Non-pigmented ciliary epithelial cell (primary cell): ENCODE measurements at regions not wholly inside any gene's neighbourhood (a gene's known extent, or its start where the extent isn't known, plus 50 kb on each side); places are given as distances from the start of the nearest gene placed in this dataset.

Source experiments
- DNase-seq: peaks from one replicate; pipeline ENCODE4 v3.0.0-alpha.2; 2010; ENCODE audit warnings: low read depth

DNA sequence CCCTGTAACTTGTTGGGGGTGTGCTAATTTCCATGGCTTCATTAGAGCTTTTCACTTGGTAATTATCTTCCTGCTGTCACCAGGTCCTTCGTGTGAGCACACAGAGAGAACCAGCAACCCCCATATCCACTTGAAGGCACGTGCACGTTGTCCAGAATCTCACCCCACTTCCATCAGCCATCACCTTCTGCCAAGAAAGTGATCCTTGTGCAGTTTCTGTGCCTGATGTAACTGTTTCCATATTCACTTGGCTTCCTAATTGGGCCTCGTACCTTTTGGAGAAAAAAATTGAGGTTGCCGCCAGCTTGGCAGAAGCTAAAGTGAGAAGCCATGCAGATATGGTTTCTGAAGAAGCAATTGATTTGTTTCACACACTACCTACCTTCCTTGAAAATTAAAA is 153.7 kb upstream of the TSHZ2 start:
- no peak for DNase-seq

DNA sequence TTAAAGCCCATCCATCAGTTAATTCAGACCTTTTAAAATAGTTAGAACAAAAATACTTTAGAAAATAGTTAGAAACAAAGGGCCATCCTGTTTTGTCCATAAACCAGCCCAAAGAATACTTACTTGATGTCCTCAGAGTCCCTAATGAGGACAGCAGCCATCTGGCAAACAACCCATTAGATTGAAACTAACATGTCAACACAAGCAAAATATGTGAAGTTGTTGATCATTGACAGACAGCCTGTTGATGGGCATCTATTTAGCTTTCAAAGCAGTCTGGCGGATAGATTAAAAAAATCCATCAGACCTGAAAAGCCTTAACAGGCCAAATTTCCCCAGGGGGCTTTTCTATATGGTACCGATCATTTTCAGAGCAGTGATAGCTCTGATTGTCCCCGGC is 154.2 kb upstream of the TSHZ2 start:
- DNase-seq, result no peak

DNA sequence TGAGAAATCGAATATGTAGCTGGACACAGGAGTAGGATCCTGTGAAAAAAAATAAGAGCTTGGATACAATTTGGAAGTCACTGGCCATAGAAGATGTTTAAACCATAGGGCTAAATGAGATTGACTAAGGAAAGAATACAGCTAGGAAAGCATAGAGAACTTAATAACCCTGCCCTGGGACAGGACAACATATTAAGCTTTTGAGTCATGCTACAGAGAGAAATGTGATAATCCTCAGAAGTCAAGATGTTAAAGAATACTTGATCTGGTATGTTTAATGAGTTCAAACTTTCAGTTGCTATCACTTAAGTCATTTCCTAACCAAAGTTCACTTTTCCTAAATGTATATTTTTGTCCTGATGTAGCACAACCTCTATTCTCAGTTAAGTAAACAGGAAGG is 154.6 kb upstream of the TSHZ2 start:
- no peak for DNase-seq

DNA sequence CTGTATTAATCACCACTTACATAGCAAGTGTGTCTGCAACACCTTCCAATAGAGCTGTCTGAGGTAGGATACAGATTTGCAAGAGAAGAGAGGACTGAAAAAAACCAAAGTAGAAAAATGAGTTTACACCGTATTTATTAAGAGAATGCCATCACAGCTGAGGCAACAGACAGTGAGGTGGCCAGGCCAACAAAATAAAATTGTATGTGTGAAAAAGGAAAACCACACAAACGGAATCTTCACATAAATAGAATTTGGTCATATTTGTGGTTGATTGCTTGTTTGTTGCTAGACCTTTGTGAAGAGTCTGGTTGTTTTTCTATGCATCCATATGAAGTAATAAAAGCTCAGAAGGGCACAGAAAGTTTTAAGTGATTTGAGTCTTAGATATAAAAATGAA is 157.8 kb upstream of the TSHZ2 start:
- no peak for DNase-seq

DNA sequence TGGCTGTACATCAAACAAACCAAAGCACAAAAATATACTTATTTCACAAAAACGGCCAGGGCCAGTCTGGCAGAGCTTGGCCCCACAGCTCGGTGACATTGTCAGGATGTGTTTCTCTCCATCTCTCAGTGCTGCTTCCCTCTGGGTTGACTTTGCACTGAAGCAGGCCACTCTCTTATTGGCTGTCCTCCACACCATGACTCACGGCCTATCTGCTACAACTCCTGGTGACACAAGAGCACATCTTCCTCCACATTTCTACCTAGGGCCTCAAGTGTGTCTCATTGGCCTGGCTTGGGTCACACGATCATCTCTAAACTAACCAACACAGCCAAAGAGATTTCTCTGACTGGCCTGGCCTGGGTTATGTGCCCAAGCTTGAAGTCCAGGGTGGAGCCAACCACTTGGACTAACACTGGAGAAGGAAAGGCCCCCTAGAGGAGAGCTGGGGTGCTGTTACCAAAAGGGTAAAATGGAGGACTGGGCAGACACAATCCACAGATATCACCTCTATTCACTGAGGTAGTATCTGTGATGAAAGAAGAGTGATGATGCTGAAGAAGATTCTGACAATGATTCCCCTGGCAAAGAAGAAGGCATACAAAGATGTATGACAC is 159.8 kb upstream of the TSHZ2 start:
- no peak for DNase-seq

DNA sequence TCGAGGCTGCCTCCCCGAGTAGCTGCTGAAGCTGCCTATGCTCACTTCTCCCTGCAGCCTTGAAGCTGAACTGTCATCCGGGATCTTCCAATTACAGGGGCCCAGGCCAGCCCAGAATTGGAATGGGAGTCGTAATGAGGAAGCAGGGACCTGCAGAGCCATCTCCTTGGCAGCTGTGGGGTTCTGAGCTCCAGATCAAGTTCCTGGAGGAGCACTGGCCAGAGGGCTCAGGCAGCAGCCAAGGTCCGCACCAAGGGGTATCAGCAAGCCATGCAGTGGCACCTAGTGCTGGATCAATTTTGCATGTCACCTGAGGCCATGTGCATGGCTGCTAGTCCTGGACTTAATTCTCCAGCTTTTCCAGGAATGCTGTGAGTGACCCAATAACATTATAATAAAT is 163.2 kb upstream of the TSHZ2 start:
- DNase-seq, result no peak

DNA sequence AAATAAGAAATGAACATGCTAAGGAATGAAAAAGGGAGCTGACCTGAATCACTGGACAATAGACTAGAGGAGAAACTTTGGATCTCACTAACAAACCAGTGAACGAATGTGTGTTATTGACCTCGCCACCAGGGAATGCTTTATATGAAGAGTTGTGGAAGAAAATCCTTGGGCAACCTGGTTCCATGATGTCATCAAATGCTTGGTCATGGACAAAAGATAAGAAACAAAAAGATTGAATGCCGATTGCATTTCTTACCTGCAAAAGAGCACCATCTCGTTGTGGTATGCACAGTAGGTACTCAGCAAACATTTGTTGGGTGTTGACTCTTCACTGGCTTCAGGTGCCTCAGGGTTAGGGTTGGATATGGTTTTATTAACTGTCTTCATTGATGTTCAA is 165.2 kb upstream of the TSHZ2 start:
- DNase-seq, result no peak

DNA sequence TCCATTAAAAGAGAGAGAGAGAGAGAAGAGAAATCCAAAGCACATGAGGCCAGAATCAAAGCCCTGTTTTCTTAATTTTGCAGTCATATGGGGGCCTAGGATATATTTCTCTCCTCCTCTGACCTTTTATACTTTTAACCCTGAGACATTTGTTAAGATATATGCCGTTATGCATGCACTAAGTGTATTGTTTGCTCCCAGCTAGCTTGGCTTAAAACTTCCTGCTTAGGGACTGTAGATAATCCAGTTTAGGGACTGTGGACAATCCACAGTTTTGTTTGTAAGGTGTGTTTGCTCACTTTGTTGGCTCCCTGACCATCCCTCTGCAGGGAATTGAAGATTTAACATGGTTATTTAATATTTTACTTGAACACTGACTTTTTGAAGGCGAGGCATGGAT is 166.3 kb upstream of the TSHZ2 start:
- DNase-seq, result no peak

DNA sequence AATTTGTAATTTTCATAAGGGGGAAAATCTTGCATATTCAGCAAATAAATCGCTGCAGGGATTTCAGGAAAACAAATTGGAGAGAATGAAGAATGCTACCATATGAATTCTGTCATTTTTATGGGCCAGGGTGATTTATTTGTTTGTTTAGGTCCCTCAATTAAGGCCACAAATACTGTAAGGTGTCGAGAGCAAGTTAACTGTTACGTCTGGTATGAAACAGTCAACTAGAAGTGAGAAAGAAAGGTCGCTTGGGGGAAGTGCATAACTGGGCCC is 166.9 kb upstream of the TSHZ2 start:
- no peak for DNase-seq

DNA sequence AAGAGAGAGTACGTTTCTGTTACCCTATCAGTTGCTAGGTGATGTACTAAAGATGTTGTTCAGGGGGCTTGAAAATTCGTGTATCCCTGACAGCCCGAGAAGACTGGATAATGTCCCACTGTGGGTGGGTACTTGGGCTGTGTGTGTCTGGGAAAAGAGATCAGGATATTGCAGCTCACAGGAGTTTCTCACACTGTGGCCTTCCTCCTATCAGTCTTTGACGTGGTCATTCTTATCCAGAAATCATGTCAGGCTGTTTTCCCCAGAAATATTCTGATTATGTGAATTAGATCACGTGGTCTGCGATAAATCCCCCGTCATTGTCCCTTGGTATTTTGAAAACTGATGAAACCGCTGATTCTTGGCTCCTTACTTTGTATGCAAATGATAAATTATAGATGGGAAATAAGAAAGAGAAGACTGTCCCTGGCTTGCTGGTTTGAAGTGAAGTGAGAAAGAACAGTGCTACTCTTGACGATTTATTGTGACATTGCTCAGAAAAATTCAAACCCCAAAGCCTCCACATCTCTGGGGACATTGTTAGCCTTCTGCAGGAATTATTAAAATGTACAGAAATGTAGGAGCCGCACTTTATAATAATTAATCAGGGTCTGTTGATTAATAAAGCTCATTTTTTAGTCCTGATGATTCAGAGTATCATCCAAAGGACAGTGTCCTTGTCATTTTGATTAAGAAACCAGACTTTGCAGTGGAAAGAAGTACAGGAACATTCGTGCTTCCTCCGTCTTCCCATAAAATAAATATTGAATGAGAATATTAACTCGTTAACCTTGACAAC is 167.5 kb upstream of the TSHZ2 start:
- DNase-seq, result no peak

DNA sequence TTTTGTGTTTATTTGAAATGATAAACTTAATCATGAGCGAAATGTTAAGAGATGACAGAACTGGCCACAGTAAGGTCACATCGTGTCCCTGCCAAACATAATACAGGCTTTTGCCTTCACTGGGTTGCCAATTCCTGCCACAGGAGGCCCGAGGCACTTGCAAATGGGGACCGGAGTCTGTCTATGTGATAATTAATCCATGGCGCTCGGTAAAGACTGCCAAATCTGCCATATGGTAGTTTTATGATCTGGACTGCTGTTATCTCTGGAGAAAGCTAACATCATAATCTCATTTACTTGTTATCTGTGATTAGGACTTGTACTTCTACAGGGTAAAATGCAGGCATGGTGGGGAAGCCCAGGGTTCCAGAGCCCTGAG is 170.5 kb upstream of the TSHZ2 start:
- DNase-seq, result no peak

DNA sequence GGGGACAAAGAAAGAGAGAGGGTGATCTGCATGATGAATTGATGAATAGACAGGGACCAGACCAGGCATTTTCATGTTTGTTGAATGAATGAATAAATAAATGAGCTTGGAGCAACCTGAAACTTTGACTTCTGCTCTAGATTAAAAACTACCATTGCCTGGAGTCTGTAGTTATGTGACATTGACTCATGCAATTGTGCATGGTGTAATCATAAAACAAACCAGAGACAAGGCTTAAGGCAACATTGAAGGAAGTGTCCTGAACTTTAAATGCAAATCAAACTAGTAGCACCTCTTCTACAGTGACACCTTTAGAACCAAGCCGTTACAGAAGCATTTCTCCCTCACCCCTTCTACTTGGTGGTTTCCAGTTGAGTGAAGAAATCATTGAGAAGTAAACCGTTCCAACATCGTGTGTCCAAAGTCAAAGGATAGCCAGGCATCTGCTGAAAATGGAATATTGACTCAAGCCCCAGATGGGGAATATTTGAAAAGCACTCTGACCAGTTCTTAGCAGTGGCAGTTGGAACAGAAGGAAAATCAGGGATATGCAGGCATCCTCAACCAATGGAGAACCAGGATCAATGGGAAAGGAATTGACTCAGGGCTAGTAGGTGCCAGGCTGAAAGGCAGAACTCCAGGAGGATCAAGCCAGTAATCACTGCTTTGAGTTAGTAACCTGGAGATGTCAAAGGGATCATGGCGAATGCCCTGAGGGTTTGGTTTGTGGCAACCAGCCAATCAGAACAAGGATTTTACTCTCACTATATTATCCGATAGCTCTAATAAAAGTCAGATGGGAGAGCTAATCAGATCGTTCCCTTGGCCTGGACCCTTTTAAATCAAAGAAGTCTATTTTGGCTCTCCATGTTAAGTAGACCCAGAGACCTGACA is 171.2 kb upstream of the TSHZ2 start:
- no peak for DNase-seq

DNA sequence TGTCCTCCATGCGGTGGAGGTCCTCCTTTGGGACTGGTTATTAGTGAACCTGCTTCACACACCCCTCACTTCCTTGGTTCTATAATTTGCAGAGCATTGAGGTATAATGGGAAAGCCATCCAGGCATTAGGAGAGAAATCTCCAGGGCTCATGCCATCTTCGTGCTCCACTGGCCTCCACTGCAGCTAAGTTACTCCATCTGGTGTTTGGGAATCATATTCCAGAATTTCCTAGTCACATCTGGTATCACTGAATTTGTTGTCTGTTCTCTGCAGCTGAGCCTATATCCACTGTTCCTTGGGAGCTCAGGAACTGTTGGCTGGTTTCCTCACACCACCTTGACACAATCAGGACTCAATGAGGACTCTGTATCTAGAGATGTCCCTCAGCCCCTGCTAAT is 173.0 kb upstream of the TSHZ2 start:
- no peak for DNase-seq

DNA sequence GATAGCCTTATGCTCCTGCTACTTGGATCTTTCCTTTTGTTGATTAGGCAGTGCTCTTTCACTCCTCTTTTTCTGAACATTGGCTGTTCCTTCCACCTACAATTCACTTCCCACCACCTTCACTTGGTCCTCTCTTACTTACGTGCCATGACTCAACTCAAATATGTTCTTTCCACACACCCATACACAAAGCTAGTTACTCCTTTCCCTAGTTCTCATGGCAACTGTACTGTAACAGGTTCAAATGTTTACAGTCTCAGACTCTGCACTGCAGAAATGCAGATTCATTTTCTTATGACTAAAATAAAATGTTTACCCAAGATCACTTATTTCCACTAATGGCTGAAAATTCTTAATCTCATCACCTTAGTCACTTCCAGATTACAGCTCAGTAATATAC is 174.0 kb upstream of the TSHZ2 start:
- DNase-seq, result no peak

DNA sequence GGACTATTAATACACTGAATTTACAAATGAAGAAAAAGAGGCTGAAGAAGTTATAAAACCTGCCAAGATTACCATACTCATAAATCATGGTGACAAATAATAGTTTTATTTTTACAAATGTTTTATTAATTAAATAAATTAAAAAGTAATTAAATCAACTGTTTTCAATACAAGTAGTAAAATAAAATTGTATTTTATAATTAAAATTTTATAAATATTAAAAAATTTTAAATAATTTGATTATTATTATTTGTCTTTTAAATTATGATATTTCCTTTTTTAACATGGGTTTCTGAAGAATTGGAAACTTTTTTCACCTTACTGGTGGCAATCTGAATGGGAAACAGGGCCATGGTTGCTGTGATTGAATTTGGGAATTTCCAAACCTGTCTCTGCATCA is 177.3 kb upstream of the TSHZ2 start:
- DNase-seq, result no peak

DNA sequence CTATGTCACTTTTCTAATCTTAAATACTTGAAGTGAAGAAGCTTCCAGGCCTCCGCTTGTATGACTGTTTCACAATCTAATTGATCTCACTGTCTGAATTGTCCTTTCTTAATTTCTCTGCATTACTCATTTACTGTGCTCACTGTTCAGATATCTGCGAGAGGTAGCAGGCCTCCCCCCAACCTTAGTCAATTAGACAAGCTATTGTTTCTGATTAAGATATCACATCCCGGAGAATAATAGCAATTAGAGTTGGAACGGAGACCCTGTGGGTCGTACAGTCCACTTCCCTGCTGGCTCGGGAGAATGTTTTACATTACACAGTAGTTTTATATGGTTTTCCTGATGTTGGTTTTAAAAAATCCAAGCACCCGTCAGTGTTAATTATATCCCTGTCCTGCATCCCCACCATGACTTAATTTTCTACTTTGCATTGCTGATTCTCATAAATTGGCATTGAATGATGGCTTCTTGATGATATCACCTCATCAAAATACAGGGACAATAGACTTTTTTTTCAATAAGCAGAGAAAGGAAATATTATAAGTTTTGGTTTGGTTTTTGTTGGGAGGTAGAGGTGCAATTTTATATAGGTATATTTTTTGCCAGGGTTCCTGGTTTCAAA is 178.7 kb upstream of the TSHZ2 start:
- DNase-seq, result no peak

DNA sequence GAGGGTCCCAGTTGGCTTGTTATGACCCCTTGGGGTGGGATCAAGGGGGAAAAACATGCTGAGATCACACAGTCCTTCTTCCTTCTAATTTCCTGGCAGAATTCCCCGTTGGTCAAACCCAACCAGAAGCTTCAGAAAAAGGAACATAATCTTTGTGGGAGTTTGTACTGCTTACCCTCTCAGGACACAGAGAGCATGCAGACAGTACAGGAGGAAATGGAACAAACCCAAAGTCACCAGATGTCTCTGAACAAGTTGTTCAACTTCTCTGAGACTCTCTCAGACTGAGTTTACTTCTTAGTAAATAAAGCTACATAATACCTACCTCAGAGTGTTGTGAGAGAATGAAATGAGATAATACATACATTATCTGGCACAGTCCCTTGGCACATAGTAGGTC is 181.1 kb upstream of the TSHZ2 start:
- DNase-seq, result no peak

DNA sequence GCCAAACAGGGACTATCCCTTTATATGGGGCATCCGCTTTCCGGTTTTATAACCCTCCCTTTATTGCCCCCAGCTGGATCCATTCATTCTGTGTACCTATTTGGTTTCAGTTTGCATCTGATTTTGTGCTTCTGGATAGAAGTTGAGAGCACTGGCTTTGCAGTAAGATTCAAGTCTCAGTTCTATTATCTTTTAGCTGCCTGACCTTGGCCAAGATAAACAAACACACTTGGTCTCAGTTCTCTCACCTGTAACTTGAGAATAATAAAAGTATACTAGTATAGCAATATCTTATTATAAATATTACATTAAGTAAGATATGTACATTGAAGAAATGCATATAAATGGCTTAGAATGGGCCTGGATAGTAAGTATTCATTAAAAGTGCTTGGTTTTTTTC is 182.4 kb upstream of the TSHZ2 start:
- no peak for DNase-seq

DNA sequence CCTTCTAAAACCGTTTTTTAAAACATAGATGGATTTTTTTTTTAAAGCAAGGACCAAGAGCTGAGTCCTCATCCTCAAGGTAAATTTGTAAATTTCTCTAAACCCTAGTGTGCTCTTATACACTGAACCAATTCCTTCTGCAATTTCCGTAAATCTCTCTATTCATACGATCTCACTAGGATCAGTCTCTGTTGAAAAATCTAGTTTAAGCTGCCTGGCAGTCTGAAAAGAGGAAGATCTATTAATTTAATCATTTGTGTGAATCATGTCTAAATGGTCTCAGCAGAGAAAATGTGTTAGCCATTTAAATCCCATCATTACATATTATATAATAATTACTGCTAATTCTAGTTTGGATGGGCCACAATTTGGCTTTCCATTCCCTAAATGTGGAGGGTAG is 184.2 kb upstream of the TSHZ2 start:
- no peak for DNase-seq

DNA sequence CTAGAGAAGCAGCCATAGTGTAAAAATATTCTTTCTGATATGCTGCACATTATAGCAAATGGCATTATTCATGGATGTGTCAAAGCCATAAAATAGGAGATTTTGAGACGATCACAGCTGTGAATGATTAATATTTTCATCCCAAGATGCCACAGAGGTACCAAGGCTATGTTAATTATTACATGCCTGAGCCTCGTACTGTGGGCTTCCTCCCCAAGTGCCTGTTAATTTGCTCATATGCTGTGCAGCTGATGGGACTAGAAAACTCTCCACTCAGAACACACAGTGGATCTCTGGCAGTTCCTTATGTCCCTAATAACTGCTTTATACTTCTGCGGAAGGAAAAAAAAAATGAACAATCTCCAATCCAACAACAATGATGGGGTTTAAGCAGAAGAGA is 184.9 kb upstream of the TSHZ2 start:
- DNase-seq, result no peak

DNA sequence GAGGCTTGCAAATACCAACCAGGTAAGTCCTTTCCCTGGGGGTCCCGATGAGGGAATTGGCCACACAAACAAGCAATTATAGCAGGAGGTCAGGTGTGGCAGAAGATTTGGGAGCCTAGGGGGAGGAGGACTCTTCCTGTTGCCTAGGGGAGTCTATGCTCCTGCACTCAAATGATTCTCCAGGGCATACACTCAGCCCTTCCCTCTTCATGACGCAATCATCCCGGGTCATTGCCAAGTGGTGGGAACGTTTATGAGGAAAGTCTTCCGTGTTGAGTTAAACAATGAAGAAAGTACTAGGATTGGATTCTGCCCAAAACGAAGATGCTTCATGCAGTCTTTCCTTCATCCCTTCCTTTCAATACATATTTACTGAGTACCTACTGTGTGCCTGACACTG is 186.5 kb upstream of the TSHZ2 start:
- DNase-seq, result no peak

DNA sequence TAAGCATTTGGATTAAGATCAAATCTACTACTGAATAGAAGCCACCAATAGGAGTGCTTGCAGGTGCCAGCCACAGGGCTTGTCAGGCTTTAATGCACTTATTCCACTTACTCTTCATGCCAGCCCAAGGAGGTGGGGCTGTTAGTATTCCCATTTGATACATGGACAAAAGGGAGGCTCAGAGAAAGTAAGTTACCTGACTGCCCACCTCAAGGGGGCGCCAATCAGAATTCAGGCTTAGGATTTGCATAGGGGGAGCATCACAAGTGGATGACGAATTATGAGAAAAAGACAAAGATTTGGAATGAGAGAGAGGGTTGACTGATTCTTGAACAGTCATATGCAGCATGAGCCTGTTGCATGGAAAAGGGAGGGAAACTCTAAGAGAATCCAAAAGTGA is 188.4 kb upstream of the TSHZ2 start:
- no peak for DNase-seq

DNA sequence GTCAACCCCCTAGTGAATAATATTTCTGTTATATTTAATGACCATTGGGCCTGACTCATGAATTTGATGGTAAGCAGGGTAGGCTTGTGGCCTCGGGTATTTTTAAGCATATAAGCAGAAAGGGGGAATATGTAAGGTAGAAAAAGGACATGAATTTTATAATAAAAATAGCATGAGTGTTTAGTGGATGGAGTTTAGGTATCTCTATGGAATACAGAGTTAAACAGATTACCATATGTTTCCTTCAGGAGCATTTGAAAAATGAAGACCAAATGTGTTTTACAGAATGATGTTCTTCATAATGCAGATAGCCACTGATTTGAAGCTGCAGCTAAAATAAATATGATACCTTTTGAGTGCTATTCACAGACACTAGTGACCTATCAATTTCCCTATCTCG is 191.7 kb upstream of the TSHZ2 start:
- DNase-seq, result no peak
